ENCODE measurements at regions not wholly inside any gene's neighbourhood (a gene's known extent, or its start where the extent isn't known, plus 50 kb on each side); places are given as distances from the start of the nearest gene placed in this dataset.

DNA sequence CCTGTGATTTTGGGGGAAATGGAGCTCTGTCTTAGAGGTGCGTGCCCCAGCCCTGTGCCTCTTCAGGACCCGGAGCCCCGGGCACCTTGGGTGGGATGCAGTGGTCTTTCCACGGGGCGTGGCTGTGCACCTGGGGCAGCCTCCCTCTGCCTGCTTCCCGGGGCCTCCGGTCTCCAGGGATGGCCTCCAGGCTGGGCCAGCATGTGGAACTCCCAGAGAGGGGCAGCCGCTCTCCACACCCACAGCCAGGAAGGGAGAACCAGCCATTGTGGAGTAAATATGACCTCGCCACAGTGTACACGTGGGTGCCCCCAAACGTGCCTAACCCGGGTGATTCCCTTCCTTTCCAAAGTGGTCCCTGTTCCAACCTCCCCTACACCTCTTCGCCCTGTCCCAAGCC lies 52.6 kb downstream of the JAKMIP3 start:
- no peaks in the 10 kb centered on the region for H3K36me3 ChIP-seq (ENCODE audit: control insufficient read depth in 2 of 2, extremely low read depth in 1 of 2, insufficient read depth in 2 of 2, low read length in 2 of 2)
- CTCF ChIA-PET, result no interaction called here
- dilution Hi-C loops (cut with MboI; ENCODE audit: extremely low pct_ligation_motif_present, low sequenced_read_pairs) (no loop called here), intact Hi-C loops (cut with micrococcal nuclease) (no loop called here)
- DNase-seq (ENCODE audit: low read depth, low spot score) (no peak), FAIRE-seq (no peak)
- H3K4me3 ChIP-seq (replicated peaks in 1 of 3; ENCODE audit: insufficient read depth in 1 of 3, low read depth in 1 of 3, low read length in 3 of 3), result no peak overlapping the region
- no peak overlapping the region for H3K27ac ChIP-seq (ENCODE audit: insufficient read depth, low read depth, low read length)
- no peak overlapping the region for H3K9ac ChIP-seq (replicated peaks; ENCODE audit: extremely low read depth, insufficient read depth, low read length)
- TF ChIP-seq JUN (IDR thresholded peaks at IDR 0.05; ENCODE audit: borderline replicate concordance, insufficient read depth, insufficient read length, low read depth), result no peak
- TF ChIP-seq POLR2A (IDR thresholded peaks at IDR 0.05; ENCODE audit: low read depth, low read length), result no peak
- TF ChIP-seq MYC (IDR thresholded peaks at IDR 0.05; ENCODE audit: low read depth, low read length), result no peak
- no peak for TF ChIP-seq EZH2 (IDR thresholded peaks at IDR 0.05; ENCODE audit: borderline replicate concordance, low read depth, low read length, severe bottlenecking)
- TF ChIP-seq, protein P1, sequence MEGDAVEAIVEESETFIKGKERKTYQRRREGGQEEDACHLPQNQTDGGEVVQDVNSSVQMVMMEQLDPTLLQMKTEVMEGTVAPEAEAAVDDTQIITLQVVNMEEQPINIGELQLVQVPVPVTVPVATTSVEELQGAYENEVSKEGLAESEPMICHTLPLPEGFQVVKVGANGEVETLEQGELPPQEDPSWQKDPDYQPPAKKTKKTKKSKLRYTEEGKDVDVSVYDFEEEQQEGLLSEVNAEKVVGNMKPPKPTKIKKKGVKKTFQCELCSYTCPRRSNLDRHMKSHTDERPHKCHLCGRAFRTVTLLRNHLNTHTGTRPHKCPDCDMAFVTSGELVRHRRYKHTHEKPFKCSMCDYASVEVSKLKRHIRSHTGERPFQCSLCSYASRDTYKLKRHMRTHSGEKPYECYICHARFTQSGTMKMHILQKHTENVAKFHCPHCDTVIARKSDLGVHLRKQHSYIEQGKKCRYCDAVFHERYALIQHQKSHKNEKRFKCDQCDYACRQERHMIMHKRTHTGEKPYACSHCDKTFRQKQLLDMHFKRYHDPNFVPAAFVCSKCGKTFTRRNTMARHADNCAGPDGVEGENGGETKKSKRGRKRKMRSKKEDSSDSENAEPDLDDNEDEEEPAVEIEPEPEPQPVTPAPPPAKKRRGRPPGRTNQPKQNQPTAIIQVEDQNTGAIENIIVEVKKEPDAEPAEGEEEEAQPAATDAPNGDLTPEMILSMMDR (IDR thresholded peaks at IDR 0.05; ENCODE audit: extremely low read depth in 1 of 2, insufficient read depth in 1 of 2, low read depth in 1 of 2, low read length in 2 of 2), result no peak
- no peak for TF ChIP-seq FOS (IDR thresholded peaks at IDR 0.05; ENCODE audit: borderline replicate concordance, insufficient read depth, low read length)
- no peak for TF ChIP-seq GATA2 (IDR thresholded peaks at IDR 0.05; ENCODE audit: insufficient read depth, insufficient read length, low read depth, low read length)
- no peak for TF ChIP-seq MAX (IDR thresholded peaks at IDR 0.05; ENCODE audit: insufficient read depth, insufficient read length)
- no peak for TF ChIP-seq POLR2AphosphoS5 (IDR thresholded peaks at IDR 0.05; ENCODE audit: insufficient read depth, low read depth, low read length)
- H3K4me2 ChIP-seq (ENCODE audit: insufficient read depth, low read length), result no peak overlapping the region
- POLR2A ChIA-PET, result no interaction called here
- no peaks in the 10 kb centered on the region for H3K79me2 ChIP-seq (ENCODE audit: control insufficient read depth, insufficient read depth, low read length)
- no peaks in the 10 kb centered on the region for H3K27me3 ChIP-seq (ENCODE audit: control insufficient read depth in 2 of 2, insufficient read depth in 2 of 2, low read length in 2 of 2)
- H3K9me1 ChIP-seq (replicated peaks; ENCODE audit: control insufficient read depth, extremely low read depth, insufficient read depth, low read length), result no peaks in the 10 kb centered on the region
- no TSS peak for BruUV-seq (replicated peaks)
- no peak overlapping the region for H2AFZ ChIP-seq (ENCODE audit: low read depth, low read length)
- H4K20me1 ChIP-seq (replicated peaks; ENCODE audit: control insufficient read depth, extremely low read depth, insufficient read depth, low read length), result no peaks in the 10 kb centered on the region
- no peaks in the 10 kb centered on the region for H3K9me3 ChIP-seq (replicated peaks; ENCODE audit: control insufficient read depth, insufficient read depth, low read length)
- H3K4me1 ChIP-seq (ENCODE audit: control insufficient read depth, extremely low read depth, insufficient read depth, low read length), result no peaks in the 10 kb centered on the region

Data from endothelial cell of umbilical vein (primary cell).